Large intestine (tissue), 3 donors: ENCODE measurements at regions not wholly inside any gene's neighbourhood (a gene's known extent, or its start where the extent isn't known, plus 50 kb on each side); places are given as distances from the start of the nearest gene placed in this dataset.

Experiments used
- DNase-seq, 2 donors: peaks; one replicate each; pipeline versions ENCODE4 v3.0.0 to v3.0.0-alpha.2; 2013
- H3K27ac ChIP-seq: one replicate; pipeline ENCODE4 v1.5.1; 2013; ENCODE audit warnings: low read length
- H3K27me3 ChIP-seq: 2 replicates; pipeline ENCODE4 v1.6.1; 2013; ENCODE audit warnings: low read length; ENCODE audit not compliant: control insufficient read depth, insufficient read depth
- H3K36me3 ChIP-seq: 2 replicates; pipeline ENCODE4 v1.6.1; 2013; ENCODE audit warnings: low read length; ENCODE audit not compliant: control insufficient read depth, insufficient read depth
- H3K4me1 ChIP-seq: one replicate; pipeline ENCODE4 v1.6.1; 2013; ENCODE audit warnings: low read length; ENCODE audit not compliant: control insufficient read depth, insufficient read depth
- H3K4me3 ChIP-seq: one replicate; pipeline ENCODE4 v1.5.1; 2013; ENCODE audit warnings: low read length
- H3K9me3 ChIP-seq: one replicate; pipeline ENCODE4 v1.6.1; 2013; ENCODE audit warnings: mild to moderate bottlenecking, low read depth, low read length, moderate library complexity; ENCODE audit not compliant: control insufficient read depth
- WGBS: methylation state at CpG from one replicate; pipeline ENCODE4 v1.1.5; 2013; ENCODE audit warnings: low lambda C conversion rate; ENCODE audit not compliant: insufficient coverage; 5-methylcytosine and 5-hydroxymethylcytosine counted together

DNA sequence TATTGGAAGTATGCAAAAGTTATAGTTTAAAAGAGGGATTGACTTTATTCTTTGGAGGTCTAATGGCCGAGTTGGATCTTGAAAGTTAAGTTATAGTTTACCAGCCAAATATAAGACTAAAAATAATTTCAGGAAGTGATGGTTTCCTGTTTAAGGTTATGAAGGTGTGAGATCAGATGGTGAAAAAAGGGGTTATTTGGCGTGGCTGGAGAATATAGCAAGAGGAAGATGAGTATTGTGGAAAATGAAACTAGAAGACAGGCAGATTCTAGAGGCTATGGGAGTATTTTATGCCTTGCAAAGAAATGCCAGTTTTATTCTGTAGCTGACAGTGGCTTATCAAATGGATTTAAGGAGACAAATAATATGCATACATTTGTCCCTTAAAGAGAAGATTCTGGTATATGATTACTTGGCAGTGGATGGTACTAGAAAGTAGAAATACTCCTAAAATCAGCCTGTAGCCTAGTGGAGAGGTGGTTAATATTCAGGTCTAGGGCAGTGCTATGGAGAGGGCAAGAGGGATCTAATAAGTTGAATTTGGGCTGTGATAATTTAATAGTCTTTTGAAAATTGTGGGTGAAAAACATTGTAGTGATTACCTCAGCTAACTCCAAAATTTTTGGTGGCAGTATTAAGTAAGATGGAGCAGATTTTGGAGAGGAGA lies 1091.8 kb upstream of the ATXN7L3B start:
- DNase-seq = no peak
- no peaks in the 10 kb centered on the region for H3K27me3 ChIP-seq
- no peak overlapping the region for H3K4me3 ChIP-seq
- H3K36me3 ChIP-seq = no peaks in the 10 kb centered on the region
- no peaks in the 10 kb centered on the region for H3K9me3 ChIP-seq
- H3K27ac ChIP-seq = no peak overlapping the region
- WGBS = 94% methylated on average over 2 of the region's 2 CpGs
- H3K4me1 ChIP-seq = no peaks in the 10 kb centered on the region

DNA sequence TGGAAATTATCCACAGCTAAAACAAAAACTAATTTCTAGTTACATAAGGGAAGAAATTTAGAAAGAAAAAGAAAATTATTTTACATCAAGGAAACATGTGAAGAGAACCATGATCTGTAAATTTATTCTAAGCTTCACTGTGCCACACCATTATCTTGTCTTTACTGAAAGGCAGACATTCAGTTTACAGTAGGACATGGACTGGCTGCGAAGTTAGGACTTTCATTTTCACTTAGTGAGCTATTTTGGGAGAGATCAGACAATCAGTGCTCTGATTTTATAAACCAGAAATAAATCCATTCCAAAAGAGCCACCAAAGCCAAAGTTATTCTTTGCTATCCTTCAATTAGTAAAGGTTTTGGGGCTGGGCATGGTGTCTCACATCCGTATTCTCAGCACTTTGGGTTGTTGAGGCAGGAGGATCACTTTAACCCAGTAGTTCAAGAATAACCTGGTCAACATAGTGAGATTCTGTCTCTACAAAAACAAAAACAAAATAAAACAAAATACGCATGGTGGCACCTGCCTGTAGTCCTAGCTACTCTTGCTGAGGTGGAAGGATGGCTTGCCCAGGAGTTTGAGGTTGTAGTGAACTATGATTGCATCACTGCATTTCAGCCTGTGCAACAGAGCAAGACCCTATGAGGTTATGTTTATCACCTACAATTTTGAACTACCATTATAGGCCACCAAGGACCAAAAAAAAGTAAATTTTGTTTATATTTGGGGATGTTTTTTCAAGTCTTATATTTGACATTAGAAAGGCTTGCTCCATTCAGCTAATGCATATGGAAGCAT lies 1084.8 kb upstream of the ATXN7L3B start:
- no peak overlapping the region for H3K27ac ChIP-seq
- no peaks in the 10 kb centered on the region for H3K9me3 ChIP-seq
- H3K4me3 ChIP-seq = no peak overlapping the region
- H3K27me3 ChIP-seq = no peaks in the 10 kb centered on the region
- no peaks in the 10 kb centered on the region for H3K36me3 ChIP-seq
- 100% methylated on average over 1 of the region's 3 CpGs for WGBS
- H3K4me1 ChIP-seq = no peaks in the 10 kb centered on the region
- no peak for DNase-seq

DNA sequence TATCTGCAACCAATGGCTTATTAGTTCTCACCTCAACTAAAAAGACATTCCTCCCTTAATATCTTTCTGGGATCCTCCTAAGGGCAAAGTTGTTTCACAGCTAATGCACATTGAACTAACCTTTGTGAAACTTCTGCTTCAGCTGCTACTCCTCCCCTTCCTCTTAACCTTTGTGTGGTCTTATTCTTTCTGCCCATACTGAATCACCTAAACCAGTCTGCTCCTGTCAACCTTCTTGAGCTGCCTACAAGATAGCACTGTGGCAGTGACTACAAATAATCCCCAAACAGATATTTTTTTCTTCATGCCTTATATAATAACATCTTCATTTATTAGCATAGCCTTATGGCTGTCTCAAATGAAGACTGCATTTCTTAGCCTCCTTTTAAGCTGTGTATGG lies 1077.4 kb upstream of the ATXN7L3B start:
- Histone ChIP-seq H3K9me3 (no peaks in the 10 kb centered on the region), H3K4me1 (no peaks in the 10 kb centered on the region), H3K27me3 (no peaks in the 10 kb centered on the region), H3K27ac (no peak overlapping the region), H3K4me3 (no peak overlapping the region), H3K36me3 (no peaks in the 10 kb centered on the region)
- DNase-seq = peak; percentile 3 to 37

DNA sequence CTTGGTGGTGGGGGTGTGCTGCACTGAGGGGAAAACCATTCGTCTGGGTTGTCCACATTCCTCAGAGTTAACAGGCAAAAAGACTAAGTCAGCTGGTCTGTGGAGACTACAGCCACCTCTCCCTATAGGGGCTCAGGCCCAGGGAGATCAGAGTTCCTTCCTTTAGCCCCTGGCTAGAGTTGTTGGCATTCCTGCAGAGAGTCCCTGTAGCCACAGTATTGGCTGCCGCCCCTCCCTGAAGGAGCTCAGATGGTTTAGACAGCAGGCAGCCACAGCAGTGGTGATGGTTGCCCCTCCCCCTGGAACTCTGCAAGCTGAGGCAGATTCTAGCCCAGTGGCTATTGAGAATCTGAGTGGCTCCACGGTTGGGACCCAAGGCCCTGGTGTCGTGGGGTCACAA lies 1072.5 kb upstream of the ATXN7L3B start:
- Histone ChIP-seq H3K4me1 (no peaks in the 10 kb centered on the region), H3K4me3 (no peak overlapping the region), H3K27ac (no peak overlapping the region), H3K36me3 (no peaks in the 10 kb centered on the region), H3K9me3 (no peaks in the 10 kb centered on the region), H3K27me3 (no peaks in the 10 kb centered on the region)
- no CpG with 5 or more reads among the region's 4 CpGs for whole genome bisulfite sequencing
- DNase-seq = no peak

DNA sequence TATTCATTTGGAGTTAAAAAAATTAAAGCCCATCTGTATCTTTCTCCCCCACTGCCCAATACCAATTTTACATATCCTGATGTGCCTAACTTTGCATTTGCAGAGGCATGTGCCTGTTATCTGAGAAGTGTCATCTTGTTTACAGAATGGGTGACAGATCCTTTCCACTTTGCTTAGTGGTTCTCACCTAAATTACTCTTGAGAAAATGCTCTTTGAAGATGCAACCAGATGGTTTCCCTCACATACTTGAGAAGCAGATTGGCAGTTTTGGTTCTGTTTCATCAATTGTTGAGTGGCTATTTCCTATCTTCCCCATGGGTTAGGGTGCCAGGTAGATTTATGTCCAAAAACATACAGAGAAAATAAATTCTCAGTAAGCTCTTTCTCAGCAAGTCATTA lies 1051.4 kb upstream of the ATXN7L3B start:
- Histone ChIP-seq H3K27ac (no peak overlapping the region), H3K4me1 (no peaks in the 10 kb centered on the region), H3K9me3 (no peaks in the 10 kb centered on the region), H3K36me3 (no peaks in the 10 kb centered on the region), H3K4me3 (no peak overlapping the region), H3K27me3 (no peaks in the 10 kb centered on the region)
- no peak for DNase-seq

DNA sequence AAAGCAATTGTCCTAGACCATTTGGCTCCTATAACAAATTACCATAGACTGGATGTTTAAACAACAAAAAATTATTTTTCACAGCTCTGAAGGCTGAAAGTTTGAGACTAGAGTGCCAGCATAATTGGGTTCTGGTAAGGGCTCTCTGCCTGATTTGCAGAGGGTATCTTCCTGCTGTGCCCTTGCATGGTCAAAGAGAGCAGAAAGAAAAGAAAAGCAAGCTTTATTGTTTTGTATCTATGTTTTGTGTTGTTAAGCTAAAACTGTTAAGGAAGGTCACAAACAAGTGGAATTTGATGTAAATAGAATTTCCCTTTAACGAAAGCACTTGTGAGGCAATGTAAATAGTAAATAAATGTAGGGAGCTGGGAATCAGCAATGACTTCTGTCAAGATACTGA lies 1031.0 kb upstream of the ATXN7L3B start:
- H3K27ac ChIP-seq = no peak overlapping the region
- peaks cover 3% of the 10 kb centered on the region for H3K4me1 ChIP-seq
- DNase-seq = no peak
- no CpG with 5 or more reads among the region's 1 CpG for WGBS
- H3K27me3 ChIP-seq = no peaks in the 10 kb centered on the region
- no peaks in the 10 kb centered on the region for H3K36me3 ChIP-seq
- peaks cover 5% of the 10 kb centered on the region for H3K9me3 ChIP-seq
- no peak overlapping the region for H3K4me3 ChIP-seq

DNA sequence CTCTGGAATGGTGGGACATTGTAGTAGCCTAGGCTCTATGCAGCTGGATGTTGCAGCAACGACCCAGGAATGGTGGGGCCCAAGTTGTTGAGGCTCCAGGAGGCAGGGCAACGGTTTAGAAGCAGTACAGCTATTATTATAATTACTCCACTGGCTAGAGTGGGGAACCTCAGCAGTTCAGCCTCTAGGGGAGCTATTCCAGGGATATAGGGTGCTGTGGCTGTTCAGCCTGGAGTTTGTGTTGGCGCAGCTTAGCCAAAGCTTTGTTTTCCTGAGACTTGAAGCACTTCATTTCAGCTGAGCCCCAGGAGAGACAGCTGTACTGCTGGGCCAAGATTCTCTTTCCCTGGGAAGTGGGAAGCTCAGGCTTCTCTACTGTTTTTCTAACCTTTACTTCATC lies 1023.0 kb upstream of the ATXN7L3B start:
- Histone ChIP-seq H3K27ac (no peak overlapping the region), H3K4me1 (no peaks in the 10 kb centered on the region), H3K36me3 (no peaks in the 10 kb centered on the region), H3K9me3 (no peaks in the 10 kb centered on the region), H3K4me3 (no peak overlapping the region), H3K27me3 (no peaks in the 10 kb centered on the region)
- WGBS = no CpG with 5 or more reads among the region's 3 CpGs
- no peak for DNase-seq

DNA sequence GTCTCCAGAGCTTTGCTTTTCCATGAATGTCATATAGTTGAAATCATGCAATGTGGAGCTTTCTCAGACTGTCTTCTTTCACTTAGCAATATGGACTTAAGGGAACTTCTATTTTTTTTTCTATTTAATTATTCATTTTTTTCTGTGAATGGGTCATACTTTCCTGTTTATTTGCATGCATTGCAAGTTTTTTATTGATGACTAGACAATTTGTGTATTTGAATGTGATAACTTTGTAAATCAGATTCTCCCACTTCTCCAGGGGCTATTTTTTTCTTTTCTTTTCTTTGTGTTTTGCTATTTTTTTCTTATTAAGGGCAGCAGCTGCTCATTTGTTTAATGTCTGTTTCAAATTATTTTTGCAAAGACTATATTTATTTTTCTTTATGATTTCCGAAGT lies 1019.8 kb upstream of the ATXN7L3B start:
- Histone ChIP-seq H3K36me3 (no peaks in the 10 kb centered on the region), H3K27me3 (no peaks in the 10 kb centered on the region), H3K4me3 (no peak overlapping the region), H3K9me3 (peaks cover under 1% of the 10 kb centered on the region), H3K4me1 (no peaks in the 10 kb centered on the region), H3K27ac (no peak overlapping the region)
- WGBS = no CpG with 5 or more reads among the region's 1 CpG
- DNase-seq = no peak

DNA sequence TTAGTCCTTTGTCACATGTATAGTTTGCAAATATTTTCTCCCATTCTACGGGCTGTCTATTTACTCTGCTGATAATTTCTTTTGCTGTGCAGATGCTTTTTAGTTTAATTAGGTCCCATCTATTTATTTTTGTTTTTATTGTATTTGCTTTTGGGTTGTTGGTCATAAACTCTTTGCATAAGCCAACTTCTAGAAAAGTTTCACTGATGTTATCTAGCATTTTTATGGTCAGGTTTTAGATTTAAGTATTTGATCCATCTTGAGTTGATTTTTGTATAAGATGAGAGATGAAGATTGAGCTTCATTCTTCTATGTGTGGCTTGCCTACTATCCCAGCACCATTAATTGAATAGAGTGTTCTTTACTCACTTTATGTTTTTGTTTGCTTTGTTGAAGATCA lies 1008.4 kb upstream of the ATXN7L3B start:
- H3K27me3 ChIP-seq = no peaks in the 10 kb centered on the region
- no peak for DNase-seq
- H3K4me3 ChIP-seq = no peak overlapping the region
- H3K27ac ChIP-seq = no peak overlapping the region
- no CpG with 5 or more reads among the region's 1 CpG for WGBS
- H3K36me3 ChIP-seq = no peaks in the 10 kb centered on the region
- no peaks in the 10 kb centered on the region for H3K4me1 ChIP-seq
- peaks cover 1% of the 10 kb centered on the region for H3K9me3 ChIP-seq

DNA sequence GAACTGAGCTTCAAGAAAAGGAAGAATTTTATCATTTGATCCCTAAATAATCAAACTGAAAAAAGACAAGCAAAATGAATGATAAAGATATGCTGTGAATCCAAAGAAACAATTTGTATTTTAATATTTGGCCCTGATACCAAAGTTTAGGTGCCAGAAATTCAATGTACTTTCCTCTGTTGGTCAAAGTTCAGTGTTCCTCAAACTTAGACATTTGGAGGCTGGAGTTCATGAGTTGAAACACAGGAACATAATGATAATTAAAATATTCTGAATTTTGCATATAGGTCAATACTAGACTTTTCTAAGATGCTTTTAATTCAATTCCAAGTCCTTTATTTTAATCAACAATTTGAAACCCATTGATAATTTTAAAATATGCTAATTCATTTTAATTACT lies 1007.7 kb upstream of the ATXN7L3B start:
- H3K4me3 ChIP-seq = no peak overlapping the region
- DNase-seq = no peak
- no peaks in the 10 kb centered on the region for H3K36me3 ChIP-seq

DNA sequence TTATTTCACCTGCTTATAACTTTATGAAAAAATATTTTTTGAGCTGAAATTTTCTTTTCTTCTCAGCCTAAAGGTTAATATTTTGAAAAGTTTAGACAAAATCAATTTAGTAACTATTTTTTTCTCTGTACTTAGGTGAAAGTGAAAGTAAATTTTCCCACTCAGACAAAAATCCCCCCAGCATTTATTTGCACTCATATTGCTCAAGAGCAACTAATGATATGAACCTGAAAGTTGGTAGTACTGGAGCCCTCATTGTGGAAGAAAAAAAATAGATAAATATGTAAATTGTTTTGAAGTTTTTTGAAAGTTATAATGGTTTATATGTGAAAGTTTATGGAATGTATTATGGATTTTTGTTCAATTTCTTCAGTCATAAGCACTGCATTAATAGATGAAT lies 1005.9 kb upstream of the ATXN7L3B start:
- no peaks in the 10 kb centered on the region for H3K4me1 ChIP-seq
- no peak overlapping the region for H3K27ac ChIP-seq
- H3K9me3 ChIP-seq = no peaks in the 10 kb centered on the region
- no peak overlapping the region for H3K4me3 ChIP-seq
- no peak for DNase-seq
- no peaks in the 10 kb centered on the region for H3K36me3 ChIP-seq
- H3K27me3 ChIP-seq = no peaks in the 10 kb centered on the region

More for the DNA sequence above, 1007.7 kb upstream of the ATXN7L3B start:
- Histone ChIP-seq H3K9me3 (no peaks in the 10 kb centered on the region), H3K27ac (no peak overlapping the region), H3K27me3 (no peaks in the 10 kb centered on the region), H3K4me1 (no peaks in the 10 kb centered on the region)
